ENCODE measurements at regions not wholly inside any gene's neighbourhood (a gene's known extent, or its start where the extent isn't known, plus 50 kb on each side); places are given as distances from the start of the nearest gene placed in this dataset.
"Not testable (repeated sequence)": the region's sequence is repeated elsewhere in the genome, so short reads cannot be mapped to it uniquely, and the experiment has no call there.

DNA sequence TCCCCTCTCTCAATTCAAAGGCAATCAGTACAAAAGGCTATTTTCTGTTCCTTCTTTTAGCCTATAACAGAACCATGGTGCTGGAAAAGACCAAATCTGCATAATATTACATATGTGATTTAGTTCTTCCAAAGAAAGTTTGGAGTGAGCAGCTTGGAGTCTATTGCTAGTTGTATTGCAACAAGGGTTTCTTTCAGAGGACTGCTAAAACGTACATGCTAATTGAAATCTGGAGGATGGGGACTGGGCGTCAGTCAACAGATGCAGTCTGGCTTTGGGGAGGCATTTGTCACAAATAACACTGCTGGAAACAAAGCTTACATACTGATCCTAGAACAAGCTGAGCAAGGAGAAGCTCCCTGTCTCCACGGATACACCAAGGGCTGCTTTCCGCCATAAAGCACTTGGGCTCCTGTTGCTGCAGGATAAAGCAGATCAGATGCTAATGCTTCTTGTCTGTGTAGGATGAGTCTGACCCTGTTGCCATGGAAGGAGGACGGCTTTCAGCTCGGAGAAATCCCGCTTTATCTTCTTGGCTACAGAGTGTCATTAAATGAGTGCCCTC lies 883.5 kb downstream of the SORCS1 start:
- DNase-seq, result no peak

DNA sequence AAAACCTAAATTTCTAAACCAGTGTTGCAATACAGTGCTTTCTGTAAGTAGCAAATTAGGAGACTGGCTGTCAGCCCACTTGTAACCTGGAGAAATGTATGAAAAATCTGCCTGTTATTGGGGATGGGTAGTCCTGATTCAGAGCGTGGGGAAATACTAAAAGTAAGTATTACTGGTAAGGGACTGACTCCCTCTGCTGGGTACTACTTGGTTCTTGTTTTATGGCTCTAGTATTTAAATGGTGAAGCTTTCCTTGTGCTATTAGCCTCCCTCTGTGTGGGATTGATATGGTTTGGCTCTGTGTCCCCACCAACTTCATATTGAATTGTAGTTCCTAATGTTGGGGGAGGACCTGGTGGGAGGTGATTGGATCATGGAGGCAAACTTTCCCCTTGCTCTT lies 886.1 kb downstream of the SORCS1 start:
- DNase-seq, result no peak

DNA sequence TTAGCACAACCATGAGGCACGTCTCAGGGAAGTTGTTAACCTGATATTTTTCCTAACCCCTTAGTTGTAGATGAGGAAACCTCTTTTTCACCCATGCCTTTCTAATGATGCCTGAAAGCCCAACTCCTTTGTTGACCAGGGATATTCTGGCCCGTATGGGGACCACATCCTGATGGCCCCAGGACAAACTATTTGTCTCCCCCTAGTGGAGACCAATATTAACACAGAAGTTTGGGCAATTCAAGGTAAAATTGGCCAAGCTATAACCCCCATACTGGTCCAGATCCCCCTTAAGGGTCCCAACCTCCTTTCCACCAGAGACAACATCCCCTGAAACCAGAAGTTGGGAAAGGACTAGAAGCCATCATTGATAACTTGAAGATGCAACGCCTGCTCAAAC lies 893.3 kb downstream of the SORCS1 start:
- no peak for DNase-seq

DNA sequence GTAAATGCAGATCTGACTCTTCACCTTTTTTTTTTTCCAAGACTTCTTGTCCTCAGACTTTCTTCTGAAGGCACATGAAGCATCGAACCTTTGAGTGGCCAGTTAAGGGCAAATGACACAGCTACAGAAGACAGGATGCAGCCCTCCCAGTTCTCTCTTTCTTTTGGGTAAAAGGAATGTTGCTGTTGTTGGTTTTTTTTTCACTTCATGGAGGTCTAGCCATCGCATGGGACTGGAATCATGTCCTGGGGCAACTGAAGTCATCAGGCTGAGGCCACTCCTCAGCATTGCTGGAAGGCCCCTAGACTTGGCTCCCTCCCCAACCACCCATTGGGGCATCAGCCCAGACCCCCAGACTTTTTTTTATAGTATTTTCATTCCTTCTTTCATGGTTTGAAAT lies 896.5 kb downstream of the SORCS1 start:
- DNase-seq, result no peak

DNA sequence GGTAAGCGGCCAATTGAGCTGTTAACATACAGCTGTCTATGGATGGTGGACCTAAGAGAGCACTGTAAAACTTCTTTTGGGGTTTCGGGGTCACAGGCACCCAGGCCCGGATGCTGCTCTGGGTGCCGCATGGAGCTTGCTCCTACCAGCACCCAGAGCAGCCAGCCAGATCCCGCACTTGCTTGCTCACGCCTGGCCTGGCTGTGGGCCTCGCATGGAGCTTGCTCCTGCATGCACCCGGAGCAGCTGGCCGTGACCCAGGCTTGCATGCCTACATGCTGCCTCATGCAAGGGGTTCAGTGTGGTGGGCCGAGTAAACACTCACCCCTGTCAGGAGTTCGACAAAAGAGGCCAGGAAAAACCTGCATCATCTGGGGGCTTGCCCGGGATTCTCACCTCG lies 896.9 kb downstream of the SORCS1 start:
- DNase-seq, result no peak

DNA sequence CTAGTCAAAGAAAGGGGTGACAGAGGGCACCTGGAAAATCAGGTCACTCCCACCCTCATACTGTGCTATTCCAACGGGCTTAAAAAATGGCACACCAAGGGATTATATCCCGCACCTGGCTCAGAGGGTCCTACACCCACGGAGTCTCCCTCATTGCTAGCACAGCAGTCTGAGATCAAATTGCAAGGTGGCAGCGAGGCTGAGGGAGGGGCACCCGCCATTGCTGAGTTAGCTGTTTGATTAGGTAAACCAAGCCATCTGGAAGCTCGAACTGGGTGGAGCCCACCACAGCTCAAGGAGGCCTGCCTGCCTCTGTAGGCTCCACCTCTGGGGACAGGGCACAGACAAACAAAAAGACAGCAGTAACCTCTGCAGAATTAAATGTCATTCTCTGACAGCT lies 907.1 kb downstream of the SORCS1 start:
- not testable (repeated sequence) for DNase-seq

DNA sequence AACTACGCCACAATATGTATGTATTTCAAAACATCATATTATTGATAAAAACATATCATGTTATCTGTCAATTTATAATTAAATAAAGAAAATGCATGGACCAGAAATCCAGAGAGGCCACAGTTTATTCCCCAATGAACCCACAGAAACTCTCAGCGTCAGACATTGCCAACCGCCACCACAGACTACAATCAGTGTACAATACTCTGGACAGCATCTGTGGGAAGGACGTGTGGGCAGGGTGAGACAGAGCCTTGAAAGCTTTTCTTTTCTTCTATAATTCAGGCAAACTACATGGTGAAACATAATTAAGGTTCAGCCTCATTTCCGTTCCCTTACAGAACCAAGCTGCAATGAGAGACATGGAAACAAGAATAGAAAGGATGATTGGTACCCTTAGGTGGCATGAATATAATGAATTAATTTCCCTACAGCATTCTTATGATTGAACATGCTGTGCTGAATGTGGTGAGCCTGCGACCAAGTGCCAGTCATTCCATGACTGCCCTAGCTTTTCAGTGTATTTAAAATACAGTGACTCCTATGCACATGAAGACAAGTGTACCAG lies 909.3 kb downstream of the SORCS1 start:
- DNase-seq, result no peak

DNA sequence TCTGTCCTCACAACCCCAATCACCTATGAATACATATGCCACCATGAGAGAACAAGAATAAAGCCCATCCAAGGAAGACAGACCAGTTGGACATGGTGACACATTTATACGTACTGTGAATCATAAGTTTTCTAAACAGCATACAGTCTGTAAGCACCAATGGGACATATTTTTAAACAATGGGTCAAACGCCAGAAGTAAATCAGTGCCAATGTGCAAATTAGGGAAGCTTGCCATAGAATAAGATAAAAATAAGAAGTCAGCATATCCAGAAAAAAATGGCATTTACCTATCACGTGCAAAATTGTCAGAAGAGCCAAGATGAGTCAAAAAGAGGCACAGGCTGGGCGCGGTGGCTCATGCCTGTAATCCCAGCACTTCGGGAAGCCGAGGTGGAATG lies 910.4 kb downstream of the SORCS1 start:
- no peak for DNase-seq

DNA sequence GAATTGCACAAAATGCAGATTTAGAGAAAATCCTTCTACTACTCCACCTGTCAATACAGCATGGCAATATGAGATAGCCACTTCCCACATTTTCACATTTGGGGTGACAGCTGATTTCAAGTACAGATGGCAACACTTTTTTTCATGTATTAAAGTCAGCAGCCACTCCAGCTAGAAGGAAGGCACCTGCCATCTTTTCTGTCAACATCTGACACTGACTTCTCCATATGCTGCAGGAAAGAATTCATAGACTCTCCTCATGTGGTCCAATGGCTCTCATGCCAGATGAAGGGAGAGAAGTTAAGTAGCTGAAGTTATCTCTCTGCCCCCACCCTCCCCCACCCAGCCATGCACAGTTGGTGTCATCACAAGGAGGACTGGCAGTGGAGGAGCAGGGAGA lies 912.0 kb downstream of the SORCS1 start:
- DNase-seq, result no peak

DNA sequence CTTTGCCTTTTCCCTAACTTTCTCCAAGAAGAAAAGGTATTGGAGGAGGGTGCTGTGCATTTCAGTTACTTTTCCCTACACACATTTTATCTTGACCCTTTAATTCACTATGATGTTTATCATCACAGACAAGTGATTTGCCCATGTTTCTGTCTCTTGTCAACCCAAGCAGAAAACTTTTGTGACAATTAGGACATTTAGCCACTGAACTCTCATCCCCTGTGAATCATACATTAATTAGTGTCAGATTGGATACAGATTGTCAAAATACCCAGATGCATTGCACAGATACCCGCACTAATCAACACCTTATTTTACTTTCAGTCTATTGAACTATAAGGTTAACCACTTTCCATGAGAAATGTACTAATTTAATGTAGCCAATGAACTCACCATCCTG lies 912.9 kb downstream of the SORCS1 start:
- no peak for DNase-seq

DNA sequence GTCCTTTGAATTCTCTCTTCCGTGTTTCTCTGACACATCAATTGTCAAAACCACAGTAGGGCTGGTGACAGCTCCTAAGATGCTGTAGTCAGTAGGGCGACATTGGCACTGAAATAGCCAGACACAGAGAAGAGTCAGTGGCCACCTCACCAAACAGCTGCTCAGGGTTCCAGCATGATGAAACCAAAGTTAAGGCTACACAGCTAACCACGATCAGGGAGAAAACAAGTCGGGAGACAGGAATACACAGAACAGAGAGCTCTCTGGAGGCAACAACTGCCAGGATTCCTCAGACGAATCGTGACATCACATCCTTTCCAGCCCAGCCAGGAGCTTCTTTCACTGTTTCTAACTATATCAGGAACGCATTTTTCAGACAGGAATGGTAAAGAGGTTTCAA lies 922.2 kb downstream of the SORCS1 start:
- no peak for DNase-seq

DNA sequence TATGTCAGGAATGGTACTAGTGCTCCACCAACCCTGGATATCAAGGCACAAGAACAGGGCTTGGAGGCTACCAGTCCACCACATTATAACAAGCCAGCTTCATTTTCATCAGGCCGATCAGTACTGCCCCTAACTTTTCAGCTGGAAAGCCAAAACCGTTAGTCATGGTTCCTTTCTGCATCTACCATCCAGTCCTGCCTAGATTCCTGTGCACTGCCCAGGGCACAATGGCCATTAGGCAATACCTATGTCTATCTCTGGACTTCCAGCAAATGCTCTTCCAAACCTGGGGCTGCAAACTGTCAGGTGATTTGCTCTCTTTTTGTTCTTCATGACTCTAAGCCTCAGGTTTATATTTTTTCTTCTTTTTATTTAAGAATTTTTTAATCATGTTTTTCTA lies 937.7 kb downstream of the SORCS1 start:
- no peak for DNase-seq

DNA sequence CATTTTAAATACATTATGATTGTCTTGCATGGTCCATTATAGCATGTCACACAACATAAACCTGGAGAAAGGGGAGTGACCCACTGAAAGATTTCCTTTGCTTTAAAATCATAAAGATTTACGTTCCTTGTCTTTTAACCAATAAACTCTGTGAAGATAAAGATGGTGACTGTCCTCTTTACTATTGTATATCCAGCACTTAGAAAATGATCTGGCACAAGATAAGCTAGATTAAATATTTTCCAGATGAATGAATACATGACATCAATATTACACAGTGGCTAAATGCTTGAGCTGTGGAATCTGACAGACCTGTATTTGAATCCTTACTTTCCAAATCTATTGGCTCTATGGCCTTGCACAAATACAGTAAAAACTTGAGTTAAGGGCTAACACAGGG lies 938.4 kb downstream of the SORCS1 start:
- no peak for DNase-seq

DNA sequence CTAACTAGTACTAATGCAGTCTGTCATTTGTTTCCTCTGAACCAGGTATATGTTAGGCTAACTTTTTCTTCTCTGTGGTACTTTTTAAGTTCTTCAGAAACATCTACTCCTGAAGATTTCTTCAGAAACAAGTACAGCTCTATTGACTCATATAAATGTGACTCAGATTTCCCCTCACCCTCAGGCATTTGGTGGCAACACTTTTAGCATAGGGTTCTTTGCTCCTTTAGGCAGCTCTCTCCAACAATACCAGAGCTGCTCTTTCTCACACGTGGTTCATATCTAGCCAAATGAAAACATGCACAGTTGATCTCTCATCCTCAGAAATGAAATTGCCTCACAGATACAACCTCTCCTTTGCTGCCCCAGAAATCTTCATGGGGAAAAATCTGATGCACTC lies 939.8 kb downstream of the SORCS1 start:
- no peak for DNase-seq

DNA sequence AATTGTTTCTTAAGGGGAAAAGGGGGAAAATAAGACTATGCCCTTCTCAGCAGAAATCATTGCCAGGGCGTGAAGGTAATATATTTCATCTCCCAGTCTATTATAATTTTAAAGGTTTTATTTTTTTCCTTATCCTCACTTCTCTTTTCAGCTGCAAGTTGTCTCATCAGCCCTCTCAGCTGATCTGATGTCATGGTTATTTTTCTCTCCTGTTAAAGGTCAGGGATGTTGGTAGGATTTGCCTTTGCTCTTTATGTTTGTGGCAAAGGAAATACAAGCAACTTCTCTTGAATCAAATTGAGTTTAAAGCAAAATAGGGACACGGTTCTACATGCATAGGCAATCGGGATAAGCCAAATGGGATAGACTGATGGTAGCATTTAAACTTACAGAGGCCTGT lies 946.9 kb downstream of the SORCS1 start:
- DNase-seq, result no peak

DNA sequence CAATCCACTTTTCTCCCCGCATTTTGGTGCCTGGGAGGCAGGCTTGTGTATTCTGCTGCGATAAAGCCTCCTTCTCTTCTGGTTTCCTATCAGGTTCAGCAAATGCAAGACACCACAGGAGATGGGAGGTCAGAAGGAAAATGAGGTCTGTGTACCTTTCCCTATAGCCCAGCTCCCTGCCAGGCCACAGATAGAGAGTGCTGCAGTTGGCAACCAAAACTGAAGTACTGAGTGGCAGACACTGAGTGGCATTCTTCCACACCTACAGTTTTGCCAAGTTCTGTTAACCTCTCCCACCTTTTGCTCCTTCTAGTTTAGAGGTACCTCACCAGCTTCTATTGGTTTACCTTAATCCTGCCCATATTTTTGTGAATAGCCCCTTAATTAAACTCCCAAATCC lies 948.4 kb downstream of the SORCS1 start:
- DNase-seq, result no peak

DNA sequence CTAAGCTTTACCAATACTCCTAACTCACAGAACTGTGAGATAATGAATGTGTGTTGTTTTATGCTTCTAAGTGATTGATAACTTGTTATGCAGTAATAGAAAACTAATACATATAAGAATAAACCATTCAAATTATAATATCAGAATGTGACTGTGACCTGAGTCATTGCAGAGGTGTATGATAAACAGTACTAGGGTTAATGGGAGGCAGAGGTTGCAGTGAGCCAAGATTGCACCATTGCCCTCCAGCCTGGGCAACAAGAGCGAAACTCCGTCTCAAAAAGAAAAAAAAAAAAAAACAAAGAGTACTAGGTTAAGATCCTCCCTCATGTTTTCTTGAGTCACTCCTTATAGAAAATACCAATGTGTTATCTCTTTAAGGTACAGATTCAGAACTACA lies 950.3 kb downstream of the SORCS1 start:
- DNase-seq, result no peak

DNA sequence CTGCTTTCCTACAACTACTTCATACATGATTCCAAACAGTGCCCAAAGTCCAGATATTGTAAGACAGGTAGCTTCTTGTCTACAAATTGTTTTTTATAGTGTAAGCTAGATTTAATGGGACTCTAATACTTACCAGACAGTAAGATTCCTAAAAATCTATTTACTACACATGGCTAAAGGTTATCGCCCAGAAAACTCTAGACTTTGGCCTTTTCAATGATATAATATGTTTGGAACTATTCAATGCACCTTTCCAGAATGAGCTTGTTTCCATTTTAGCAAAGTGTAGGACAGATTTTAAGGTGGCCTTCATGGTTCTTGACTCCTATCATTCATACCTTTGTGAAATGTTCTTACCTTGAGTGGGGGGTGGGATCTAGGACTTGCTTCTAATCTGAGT lies 951.0 kb downstream of the SORCS1 start:
- no peak for DNase-seq

DNA sequence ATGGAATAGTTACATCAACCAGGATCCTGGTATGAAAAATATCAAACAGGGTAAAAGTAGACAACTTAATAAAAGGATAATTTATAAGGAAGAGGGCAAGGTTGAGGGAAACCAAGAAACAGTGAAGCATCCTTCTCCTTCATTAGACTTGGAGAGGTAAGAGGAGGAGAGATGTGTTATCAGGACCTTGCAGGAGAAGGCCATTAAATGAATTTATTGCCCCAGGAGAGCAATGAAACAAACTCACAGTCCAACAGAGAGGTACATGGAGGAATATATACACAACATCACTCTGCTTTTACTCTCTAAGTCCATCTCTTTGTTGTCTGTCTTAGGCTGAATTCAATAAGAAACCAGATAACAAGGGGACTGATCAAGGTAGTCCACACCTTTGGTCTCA lies 966.2 kb downstream of the SORCS1 start:
- no peak for DNase-seq

DNA sequence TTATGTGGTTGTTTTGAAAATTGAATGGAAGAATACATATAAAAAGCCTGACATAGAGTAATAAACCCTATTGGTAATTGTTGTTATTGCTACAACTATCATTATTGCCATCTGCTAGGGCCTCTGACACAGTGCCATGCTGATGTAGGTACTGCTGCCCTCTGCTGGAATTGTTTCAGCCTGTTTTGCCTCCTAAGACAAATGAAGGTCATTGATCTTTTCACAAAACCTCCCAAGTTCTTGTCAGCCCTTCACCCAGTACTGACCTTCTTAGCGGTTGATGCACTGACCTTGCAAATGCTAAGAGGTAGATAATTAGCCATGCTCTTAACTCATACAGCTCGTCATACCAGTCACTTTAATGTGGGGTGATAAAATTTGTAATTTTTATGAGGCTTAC lies 975.2 kb downstream of the SORCS1 start:
- DNase-seq, result peak; percentile 12

DNA sequence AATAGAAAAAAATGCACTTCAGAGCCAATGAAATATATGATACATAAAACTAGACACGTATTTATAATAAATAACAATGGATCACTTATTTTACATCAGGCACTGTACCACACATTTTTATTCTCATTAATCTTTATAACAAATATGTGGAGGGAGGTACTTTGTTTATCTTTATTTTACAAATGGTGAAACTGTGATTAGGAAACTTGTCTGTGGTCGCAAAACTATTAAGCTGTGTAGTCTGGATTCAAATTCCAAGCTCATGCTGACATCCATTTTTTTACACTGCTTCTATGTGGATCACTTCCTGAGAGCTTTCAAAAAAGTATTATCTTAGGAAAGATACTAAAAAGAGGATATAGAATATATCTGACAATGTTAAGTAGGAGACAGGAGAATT lies 978.6 kb downstream of the SORCS1 start:
- DNase-seq, result no peak

DNA sequence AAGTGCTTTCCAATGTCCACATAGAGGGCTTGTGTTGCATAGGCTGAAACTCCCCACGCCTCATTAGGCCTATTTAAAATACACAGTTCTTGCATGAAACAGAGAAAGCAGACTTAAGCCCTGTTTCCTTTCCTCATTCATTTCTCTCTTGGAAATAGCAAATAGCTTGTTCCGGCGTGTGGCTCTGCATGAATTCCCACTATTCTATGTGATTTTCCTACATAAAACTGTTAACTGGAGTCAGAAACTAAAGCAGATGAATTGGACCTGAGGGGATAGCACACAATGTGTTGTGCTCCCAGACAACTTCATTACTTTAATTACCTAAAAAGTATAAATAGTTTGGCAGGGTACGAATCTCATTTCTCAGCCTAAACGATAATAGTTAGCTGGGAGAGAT lies 981.5 kb downstream of the SORCS1 start:
- DNase-seq, result no peak

DNA sequence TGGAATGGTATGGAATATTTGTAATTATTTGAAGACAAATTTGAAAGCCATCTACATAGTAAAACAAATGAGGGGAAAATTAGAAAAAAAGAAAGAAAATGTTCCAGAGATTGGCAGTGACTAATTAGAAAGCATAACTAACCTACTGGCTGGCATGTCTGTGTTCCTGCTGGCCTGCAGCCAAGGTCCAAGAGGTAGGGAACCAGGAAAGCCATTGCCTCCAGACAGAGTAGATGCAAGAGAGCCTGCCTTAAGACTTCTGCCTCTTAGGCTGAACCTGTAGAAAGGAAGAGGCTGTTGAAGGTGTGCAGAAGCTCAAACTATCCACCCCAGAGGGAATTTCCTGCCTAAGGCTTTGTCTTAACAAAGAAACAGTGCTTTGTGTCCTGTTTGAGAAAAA lies 982.0 kb downstream of the SORCS1 start:
- no peak for DNase-seq

DNA sequence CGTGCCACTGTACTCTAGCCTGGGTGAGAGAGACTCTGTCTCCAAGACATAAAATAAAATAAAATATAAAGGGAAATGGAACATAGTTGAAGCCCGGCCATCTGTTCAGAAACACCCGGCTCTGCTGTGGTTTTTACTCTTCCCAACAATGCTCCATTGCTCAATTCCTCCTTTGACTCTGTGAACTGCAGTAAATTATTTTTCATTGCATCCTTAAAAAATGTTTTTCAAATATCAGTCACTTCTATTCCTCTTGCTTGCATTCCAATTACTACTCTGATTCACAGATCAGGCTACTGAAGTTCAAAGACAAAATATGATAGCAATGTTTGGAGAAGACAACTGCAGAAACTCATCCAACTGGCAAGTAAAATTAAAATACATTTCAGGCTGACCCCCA lies 983.0 kb downstream of the SORCS1 start:
- DNase-seq, result no peak

DNA sequence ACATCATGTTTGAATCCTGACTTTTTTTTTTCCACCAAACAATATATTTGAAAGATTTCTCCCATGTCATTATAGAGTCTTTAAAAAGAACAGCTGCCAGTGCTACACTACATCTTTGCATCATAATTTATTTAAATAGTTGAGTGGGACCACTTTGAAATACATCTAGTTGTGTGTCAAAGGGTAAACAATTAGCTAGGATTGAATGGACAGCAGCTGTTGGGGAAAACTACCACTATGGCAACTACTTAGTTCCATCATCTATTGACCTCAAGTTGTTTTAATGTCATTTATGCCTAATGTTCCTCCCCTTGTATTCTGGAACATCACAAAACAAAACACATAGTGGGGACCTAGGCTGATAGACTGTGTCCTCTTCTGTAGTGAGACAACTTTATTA lies 985.1 kb downstream of the SORCS1 start:
- DNase-seq, result no peak

Data from NCI-H446 treated with DMSO at 0.1 percent for 48 hours (cell line).